ENCODE measurements at regions not wholly inside any gene's neighbourhood (a gene's known extent, or its start where the extent isn't known, plus 50 kb on each side); places are given as distances from the start of the nearest gene placed in this dataset.

- TF ChIP-seq EZH2 (IDR thresholded peaks at IDR 0.05; ENCODE audit: borderline replicate concordance, insufficient read depth, low read depth, low read length, poor library complexity, severe bottlenecking) (no peak), CTCF (IDR thresholded peaks at IDR 0.05) (no peak)
Observed at GRCh38 chr10:111998728-111999127, 184.8 kb downstream of the GPAM start.
